PC-3 (cell line): ENCODE measurements at regions not wholly inside any gene's neighbourhood (a gene's known extent, or its start where the extent isn't known, plus 50 kb on each side); places are given as distances from the start of the nearest gene placed in this dataset.
"Not testable (repeated sequence)": the region's sequence is repeated elsewhere in the genome, so short reads cannot be mapped to it uniquely, and the experiment has no call there.

ENCODE experiments used
- ATAC-seq: fragments of 200-7000 bp; cut with Tn5 transposase; 2 replicates; pipeline ENCODE4 v1.9.1; 2020; ENCODE audit warnings: mild to moderate bottlenecking, moderate library complexity
- BruUV-seq: library from RNA; stranded (reverse); fragments of 400-500 nt; replicated peaks from 2 replicates; lab custom pipeline; 2021; lab: Mats Ljungman, UMichigan
- CTCF ChIA-PET: fragments of 300-600 bp; sonication (Branson Sonifier 250); formaldehyde crosslinking; loops from one replicate; lab custom pipeline; 2022; ENCODE audit warnings: antibody characterized with exemption; lab: Charles Lee
- POLR2A ChIA-PET: fragments of 300-600 bp; sonication (Branson Sonifier 250); formaldehyde crosslinking; loops from one replicate; lab custom pipeline; 2022; ENCODE audit warnings: antibody characterized with exemption; ENCODE audit not compliant: unreplicated experiment; lab: Charles Lee
- DNase-seq: peaks from one replicate; pipeline ENCODE4 v3.0.0-alpha.2; 2015
- H2AFZ ChIP-seq: fragments of 300-600 bp; sonication (generic); 2 replicates; pipeline ENCODE4 v1.6.0; 2016; ENCODE audit warnings: antibody characterized with exemption, low read length
- H3F3A ChIP-seq: fragments of 300-600 bp; sonication (generic); one replicate; pipeline ENCODE4 v1.6.0; 2017; ENCODE audit warnings: antibody characterized with exemption, low read length, control low read depth, mild to moderate bottlenecking; ENCODE audit not compliant: unreplicated experiment
- H3K27ac ChIP-seq: fragments of 300-600 bp; sonication (generic); 2 replicates; pipeline ENCODE4 v1.5.1; 2016; ENCODE audit warnings: mild to moderate bottlenecking, low read length
- H3K27me3 ChIP-seq: fragments of 300-600 bp; sonication (generic); 2 replicates; pipeline ENCODE4 v1.6.1; 2016; ENCODE audit warnings: low read length, mixed read lengths
- H3K36me3 ChIP-seq: fragments of 300-600 bp; sonication (generic); 2 replicates; pipeline ENCODE4 v1.6.1; 2016; ENCODE audit warnings: low read depth, mixed run types, low read length, mixed read lengths
- H3K4me1 ChIP-seq: fragments of 300-600 bp; sonication (generic); 2 replicates; pipeline ENCODE4 v1.5.1; 2016; ENCODE audit warnings: low read length; ENCODE audit not compliant: insufficient read depth
- H3K4me2 ChIP-seq: fragments of 300-600 bp; sonication (generic); 2 replicates; pipeline ENCODE4 v1.6.0; 2016; ENCODE audit warnings: low read length
- H3K4me3 ChIP-seq: fragments of 300-600 bp; sonication (generic); 2 replicates; pipeline ENCODE4 v1.5.1; 2016; ENCODE audit warnings: mild to moderate bottlenecking, low read length, mixed read lengths
- H3K79me2 ChIP-seq: fragments of 300-600 bp; sonication (generic); 2 replicates; pipeline ENCODE4 v1.6.1; 2017; ENCODE audit warnings: low read length, mixed read lengths
- H3K9ac ChIP-seq: fragments of 300-600 bp; sonication (generic); 2 replicates; pipeline ENCODE4 v1.6.0; 2016; ENCODE audit warnings: mild to moderate bottlenecking, low read length
- H3K9me2 ChIP-seq: fragments of 300-600 bp; sonication (generic); replicated peaks from 2 replicates; pipeline ENCODE4 v1.6.1; 2016; ENCODE audit warnings: mixed run types, low read length, mixed read lengths
- H3K9me3 ChIP-seq: fragments of 300-600 bp; sonication (generic); 2 replicates; pipeline ENCODE4 v1.6.1; 2016; ENCODE audit warnings: low read length, mixed read lengths
- H4K20me1 ChIP-seq: fragments of 300-600 bp; sonication (generic); 2 replicates; pipeline ENCODE4 v1.6.1; 2016; ENCODE audit warnings: low read length, mixed read lengths
- EZH2 ChIP-seq: fragments of 300-600 bp; sonication (generic); IDR thresholded peaks from one replicate; pipeline ENCODE4 v1.6.1; 2017; ENCODE audit warnings: antibody characterized with exemption, mild to moderate bottlenecking, low read length; ENCODE audit not compliant: unreplicated experiment
- EZH2phosphoT487 ChIP-seq: fragments of 300-600 bp; sonication (generic); IDR thresholded peaks from 2 replicates; pipeline ENCODE4 v1.6.1; 2018; ENCODE audit warnings: mild to moderate bottlenecking, antibody characterized with exemption, low read length, borderline replicate concordance
- intact Hi-C: fragments of 100-400 bp; cut with micrococcal nuclease; formaldehyde crosslinking; loops from 2 replicates; pipeline ENCODE4 v1.9.0; 2023
- TF ChIP-seq, protein P1 (sequence below): fragments of 300-600 bp; sonication (generic); conservative IDR thresholded peaks from 2 replicates; pipeline ENCODE4 v1.5.1; 2017; ENCODE audit warnings: antibody characterized with exemption, low read depth, mild to moderate bottlenecking, low read length

DNA sequence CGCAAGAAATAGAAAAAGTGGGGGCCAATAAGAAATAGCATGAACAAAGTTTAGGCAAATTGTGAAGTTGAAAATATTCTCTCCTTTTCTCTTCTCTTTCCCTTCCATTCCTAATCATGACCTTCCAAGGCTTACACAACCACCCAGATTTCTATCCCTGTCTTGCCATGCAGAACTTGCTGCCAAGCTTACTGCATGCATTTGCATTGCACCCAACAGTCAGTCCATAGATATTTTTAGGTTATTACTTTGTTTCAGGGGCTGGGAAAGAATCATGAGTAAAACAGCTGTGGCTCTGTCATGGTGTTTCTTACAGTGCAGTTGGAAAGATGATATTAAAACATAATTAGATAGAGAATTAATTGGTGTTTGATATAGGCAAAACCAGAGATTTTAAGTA, 219.4 kb downstream of the PTGER3 start:
- no peak overlapping the region for H2AFZ ChIP-seq
- no peaks in the 10 kb centered on the region for H3K9me2 ChIP-seq
- ATAC-seq: no peak
- TF ChIP-seq EZH2phosphoT487 (no peak), EZH2 (no peak)
- TF ChIP-seq, protein P1, sequence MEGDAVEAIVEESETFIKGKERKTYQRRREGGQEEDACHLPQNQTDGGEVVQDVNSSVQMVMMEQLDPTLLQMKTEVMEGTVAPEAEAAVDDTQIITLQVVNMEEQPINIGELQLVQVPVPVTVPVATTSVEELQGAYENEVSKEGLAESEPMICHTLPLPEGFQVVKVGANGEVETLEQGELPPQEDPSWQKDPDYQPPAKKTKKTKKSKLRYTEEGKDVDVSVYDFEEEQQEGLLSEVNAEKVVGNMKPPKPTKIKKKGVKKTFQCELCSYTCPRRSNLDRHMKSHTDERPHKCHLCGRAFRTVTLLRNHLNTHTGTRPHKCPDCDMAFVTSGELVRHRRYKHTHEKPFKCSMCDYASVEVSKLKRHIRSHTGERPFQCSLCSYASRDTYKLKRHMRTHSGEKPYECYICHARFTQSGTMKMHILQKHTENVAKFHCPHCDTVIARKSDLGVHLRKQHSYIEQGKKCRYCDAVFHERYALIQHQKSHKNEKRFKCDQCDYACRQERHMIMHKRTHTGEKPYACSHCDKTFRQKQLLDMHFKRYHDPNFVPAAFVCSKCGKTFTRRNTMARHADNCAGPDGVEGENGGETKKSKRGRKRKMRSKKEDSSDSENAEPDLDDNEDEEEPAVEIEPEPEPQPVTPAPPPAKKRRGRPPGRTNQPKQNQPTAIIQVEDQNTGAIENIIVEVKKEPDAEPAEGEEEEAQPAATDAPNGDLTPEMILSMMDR: no peak
- H3K4me3 ChIP-seq: no peak overlapping the region
- no peak overlapping the region for H3K9ac ChIP-seq
- H3K27ac ChIP-seq: no peak overlapping the region
- intact Hi-C loops: no loop called here
- CTCF ChIA-PET: no interaction called here
- BruUV-seq: no TSS peak
- 0 out of 2 replicates have a peak, but pooled peaks cover 2% of the 10 kb centered on the region for H4K20me1 ChIP-seq
- peaks cover 24% of the 10 kb centered on the region for H3K27me3 ChIP-seq
- H3K4me2 ChIP-seq: no peak overlapping the region
- no peaks in the 10 kb centered on the region for H3F3A ChIP-seq
- POLR2A ChIA-PET: no interaction called here
- no peaks in the 10 kb centered on the region for H3K79me2 ChIP-seq
- H3K4me1 ChIP-seq: no peaks in the 10 kb centered on the region
- no peaks in the 10 kb centered on the region for H3K9me3 ChIP-seq
- H3K36me3 ChIP-seq: no peaks in the 10 kb centered on the region
- no peak for DNase-seq

DNA sequence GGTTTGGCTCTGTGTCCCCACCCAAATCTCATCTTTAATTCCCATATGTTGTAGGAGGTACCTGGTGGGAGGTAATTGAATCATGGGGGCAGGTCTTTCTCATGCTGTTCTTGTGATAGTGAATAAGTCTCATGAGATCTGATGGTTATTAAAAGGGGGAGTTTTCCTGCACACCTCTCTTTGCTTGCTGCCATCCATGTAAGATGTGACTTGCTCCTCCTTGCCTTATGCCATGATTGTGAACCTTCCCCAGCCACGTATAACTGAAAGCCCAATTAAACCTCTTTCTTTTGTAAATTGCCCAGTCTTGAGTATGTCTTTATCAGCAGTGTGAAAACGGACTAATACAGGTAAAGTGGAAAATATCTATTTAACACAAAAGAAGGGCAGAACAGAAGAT, 213.3 kb downstream of the PTGER3 start:
- DNase-seq, H3K36me3 ChIP-seq, H3K4me1 ChIP-seq, H3K9me3 ChIP-seq, POLR2A ChIA-PET, intact Hi-C loops, H3K4me3 ChIP-seq, ATAC-seq, H3K79me2 ChIP-seq, CTCF ChIA-PET, H4K20me1 ChIP-seq, H3K4me2 ChIP-seq, H3F3A ChIP-seq, H3K27ac ChIP-seq, H2AFZ ChIP-seq, H3K9me2 ChIP-seq, BruUV-seq, H3K9ac ChIP-seq, H3K27me3 ChIP-seq: not testable (repeated sequence)

GRCh38 chr1:70836456-70836855, 211.2 kb downstream of the PTGER3 start:
- Histone ChIP-seq H3F3A (no peaks in the 10 kb centered on the region), H3K27ac (no peak overlapping the region), H2AFZ (no peak overlapping the region), H3K9me3 (no peaks in the 10 kb centered on the region), H3K79me2 (no peaks in the 10 kb centered on the region), H3K36me3 (no peaks in the 10 kb centered on the region), H4K20me1 (no peaks in the 10 kb centered on the region), H3K9ac (no peak overlapping the region), H3K27me3 (peaks cover 9% of the 10 kb centered on the region; the same call in 1 of the 2 replicates), H3K4me3 (no peak overlapping the region), H3K4me2 (no peak overlapping the region), H3K9me2 (no peaks in the 10 kb centered on the region), H3K4me1 (no peaks in the 10 kb centered on the region)
- no TSS peak for BruUV-seq
- intact Hi-C loops: no loop called here
- TF ChIP-seq, protein P1: no peak
- TF ChIP-seq EZH2: no peak
- no peak for TF ChIP-seq EZH2phosphoT487
- ATAC-seq: no peak
- DNase-seq: no peak
- ChIA-PET POLR2A (no interaction called here), CTCF (no interaction called here)
